ENCODE measurements at regions not wholly inside any gene's neighbourhood (a gene's known extent, or its start where the extent isn't known, plus 50 kb on each side); places are given as distances from the start of the nearest gene placed in this dataset.
"Not testable (repeated sequence)": the region's sequence is repeated elsewhere in the genome, so short reads cannot be mapped to it uniquely, and the experiment has no call there.

GRCh38 chr13:44814161-44814560, 175.1 kb downstream of the NUFIP1 start:
- DNase-seq (ENCODE audit: low read depth in 2 of 2): no peak

DNA sequence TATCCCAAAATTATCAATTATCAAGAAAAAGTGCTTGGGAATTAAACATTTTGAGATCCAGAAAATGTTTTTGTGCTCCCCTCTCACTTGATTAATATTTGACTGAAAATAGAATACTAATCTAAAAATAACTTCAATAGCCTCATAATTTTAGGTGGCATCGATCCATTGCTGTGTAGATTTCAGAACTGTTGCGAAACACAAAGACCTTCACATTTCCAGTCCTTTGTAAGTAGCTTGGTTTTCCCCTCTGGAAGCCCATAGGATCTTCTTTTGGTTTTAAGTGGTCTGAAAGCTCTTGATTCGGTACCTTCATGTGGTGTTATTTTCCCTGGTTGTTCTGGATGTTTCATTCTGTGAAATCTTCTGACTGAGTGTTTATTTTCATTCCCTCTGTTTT, 176.5 kb downstream of the NUFIP1 start:
- DNase-seq (ENCODE audit: low read depth in 2 of 2): no peak

GRCh38 chr13:44810061-44810840, 179.0 kb downstream of the NUFIP1 start:
- DNase-seq (ENCODE audit: low read depth in 2 of 2): no peak

GRCh38 chr13:44809190-44809589, 180.1 kb downstream of the NUFIP1 start:
- DNase-seq (ENCODE audit: low read depth in 2 of 2): no peak

GRCh38 chr13:44808185-44808584, 181.1 kb downstream of the NUFIP1 start:
- no peak for DNase-seq (ENCODE audit: low read depth in 2 of 2)

- no peak for DNase-seq (ENCODE audit: low read depth in 2 of 2)
These were observed 181.7 kb downstream of the NUFIP1 start for GRCh38 chr13:44807449-44808034.

- DNase-seq (ENCODE audit: low read depth in 2 of 2): no peak
These were observed 182.4 kb downstream of the NUFIP1 start for GRCh38 chr13:44806826-44807225.

- DNase-seq (ENCODE audit: low read depth in 2 of 2): no peak
These were observed 183.7 kb downstream of the NUFIP1 start for GRCh38 chr13:44805585-44805984.

GRCh38 chr13:44803390-44803789, 185.9 kb downstream of the NUFIP1 start:
- DNase-seq (ENCODE audit: low read depth in 2 of 2): no peak

GRCh38 chr13:44802491-44802890, 186.8 kb downstream of the NUFIP1 start:
- DNase-seq (ENCODE audit: low read depth in 2 of 2): no peak

GRCh38 chr13:44801990-44802389, 187.3 kb downstream of the NUFIP1 start:
- DNase-seq (ENCODE audit: low read depth in 2 of 2): no peak

GRCh38 chr13:44800626-44801025, 188.6 kb downstream of the NUFIP1 start:
- DNase-seq (ENCODE audit: low read depth in 2 of 2): no peak

DNA sequence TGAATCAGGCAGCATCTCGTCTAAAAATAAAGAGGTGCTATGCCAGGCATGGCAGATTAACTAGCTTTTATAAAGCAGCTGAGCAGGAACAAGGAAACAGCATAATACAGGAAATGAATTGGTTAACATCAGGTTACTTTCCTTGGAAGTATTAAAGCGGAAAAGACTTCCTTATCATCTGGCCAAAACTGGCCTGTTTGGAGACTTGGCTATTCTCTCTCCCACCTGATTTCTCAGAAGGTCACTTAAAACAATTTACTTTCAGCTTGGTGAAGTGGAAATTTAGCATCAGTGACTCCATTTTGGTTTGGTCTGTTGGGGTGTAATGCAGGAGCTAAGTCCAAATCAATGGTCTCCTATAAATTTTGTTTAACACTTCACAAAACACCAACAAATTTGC, 191.6 kb downstream of the NUFIP1 start:
- DNase-seq (ENCODE audit: low read depth in 2 of 2): no peak

DNA sequence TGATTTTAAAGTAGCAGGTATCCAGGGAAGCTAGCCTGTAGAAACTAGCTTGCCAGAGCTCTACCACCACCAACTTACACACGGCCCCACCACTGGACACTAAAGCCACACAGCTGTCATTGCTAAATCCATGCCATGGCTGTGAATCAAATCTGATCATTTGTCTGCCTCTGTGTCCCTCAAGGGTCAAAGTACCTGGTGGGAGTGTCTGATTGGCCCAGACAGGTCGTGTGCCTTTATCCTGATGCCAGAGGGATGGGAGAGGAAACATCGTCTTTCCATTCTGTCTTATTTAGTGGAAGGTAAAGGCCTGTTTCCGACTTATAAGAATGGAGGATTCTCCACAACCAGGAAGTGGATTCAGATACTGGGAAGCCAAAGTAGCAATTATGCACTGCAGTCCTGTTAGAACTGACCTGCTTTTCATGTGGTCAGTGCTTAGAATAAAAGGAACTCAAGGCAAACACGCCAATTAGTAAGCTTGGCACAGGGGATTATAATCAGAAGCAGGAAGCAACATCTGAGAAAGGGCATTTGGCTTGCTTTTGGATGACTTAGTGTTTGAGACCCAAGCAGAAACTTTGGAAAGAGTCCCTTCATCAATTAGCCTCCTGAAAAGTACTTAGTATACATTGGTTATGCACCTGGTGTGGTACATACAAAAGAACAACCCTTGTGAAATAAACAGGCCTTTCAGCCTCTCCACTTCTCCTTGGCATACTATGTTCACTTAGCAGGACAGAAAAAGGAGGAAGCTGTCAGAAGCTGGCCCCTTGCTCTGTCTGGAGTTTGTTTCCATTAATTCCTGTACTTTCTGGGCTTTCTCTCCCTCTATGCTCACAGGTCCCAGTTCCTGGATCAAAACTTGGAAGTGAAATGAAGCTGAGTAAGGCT, 192.4 kb downstream of the NUFIP1 start:
- DNase-seq (ENCODE audit: low read depth in 2 of 2): no peak

GRCh38 chr13:44796039-44796438, 193.2 kb downstream of the NUFIP1 start:
- not testable (repeated sequence) for DNase-seq (ENCODE audit: low read depth in 2 of 2)

- DNase-seq (ENCODE audit: low read depth in 2 of 2): no peak
These were observed 194.1 kb downstream of the NUFIP1 start for GRCh38 chr13:44795176-44795575.

- DNase-seq (ENCODE audit: low read depth in 2 of 2): no peak
These were observed 197.2 kb downstream of the NUFIP1 start for GRCh38 chr13:44792096-44792495.

DNA sequence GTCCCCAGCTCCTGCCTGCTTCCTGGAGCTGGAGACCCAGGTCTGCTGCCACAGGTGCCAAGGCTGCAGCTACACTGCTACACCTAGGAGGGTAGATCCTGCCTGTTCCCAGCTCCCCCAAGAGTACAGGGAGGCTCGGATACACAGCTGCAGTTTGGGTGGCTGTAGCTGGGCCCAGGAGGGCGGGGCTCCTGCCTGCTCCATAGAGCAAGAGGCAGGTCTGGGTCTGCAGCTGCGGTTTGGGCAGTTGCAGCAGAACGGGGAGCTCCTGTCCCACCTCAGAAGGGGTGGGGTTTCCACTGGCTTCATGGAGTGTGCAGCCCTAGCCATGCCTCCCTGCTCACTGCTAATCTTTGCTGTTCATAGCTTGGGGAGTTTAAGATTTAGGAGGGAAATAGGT, 199.0 kb downstream of the NUFIP1 start:
- no peak for DNase-seq (ENCODE audit: low read depth in 2 of 2)

DNA sequence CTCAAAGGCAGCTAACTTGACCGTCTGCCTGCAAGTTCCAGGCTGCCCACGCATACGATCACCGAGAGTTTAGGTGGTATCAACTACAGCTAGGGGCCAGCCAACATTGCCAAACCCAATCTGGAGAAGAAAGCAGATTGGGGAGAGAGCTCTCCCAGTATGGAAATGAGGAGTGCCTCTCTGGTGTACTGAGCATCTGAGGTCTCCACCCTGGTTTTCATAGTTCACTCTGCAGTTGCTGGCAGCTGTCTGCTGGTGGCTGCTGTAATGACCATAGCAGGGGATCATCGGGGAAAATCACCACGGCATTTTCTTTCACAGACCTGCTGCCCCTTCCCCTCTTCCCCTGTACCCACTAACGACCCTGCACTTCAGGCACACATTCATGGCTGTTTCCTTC, 201.7 kb downstream of the NUFIP1 start:
- no peak for DNase-seq (ENCODE audit: low read depth in 2 of 2)

DNA sequence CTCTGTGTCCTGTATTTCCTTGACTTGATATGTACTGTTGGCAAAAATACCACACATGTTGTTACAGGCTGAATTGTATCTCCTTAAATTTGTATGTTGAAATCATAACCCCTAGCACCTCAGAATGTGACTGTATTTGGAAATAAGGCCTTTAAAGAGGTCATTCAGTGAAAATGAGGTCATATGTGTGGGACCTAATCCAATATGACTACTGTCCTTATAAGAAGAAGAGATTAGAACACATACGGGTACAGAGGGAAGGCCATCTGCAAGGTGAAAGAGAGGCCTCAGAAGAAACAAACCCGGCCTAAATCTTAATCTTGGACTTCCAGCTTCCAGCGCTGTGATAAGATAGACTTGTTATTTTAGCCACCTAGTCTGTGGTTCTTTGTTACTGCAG, 202.5 kb downstream of the NUFIP1 start:
- DNase-seq (ENCODE audit: low read depth in 2 of 2): no peak

- no peak for DNase-seq (ENCODE audit: low read depth in 2 of 2)
These were observed 203.9 kb downstream of the NUFIP1 start for GRCh38 chr13:44785401-44785800.

GRCh38 chr13:44784708-44785080, 204.6 kb downstream of the NUFIP1 start:
- no peak for DNase-seq (ENCODE audit: low read depth in 2 of 2)

Measured in stimulated activated CD8-positive, alpha-beta memory T cell treated with anti-CD3 and anti-CD28 coated beads, Interleukin-15, amount 100 ng/mL, for 48 hours (primary cell).